Mammary epithelial cell (primary cell): ENCODE measurements at regions not wholly inside any gene's neighbourhood (a gene's known extent, or its start where the extent isn't known, plus 50 kb on each side); places are given as distances from the start of the nearest gene placed in this dataset.

Experiments
- EZH2 ChIP-seq: IDR thresholded peaks from 2 replicates; pipeline ENCODE4 v1.6.1; 2012; ENCODE audit warnings: low read length, inconsistent platforms, borderline replicate concordance
- TF ChIP-seq, protein P1 (sequence below), 2 donors: IDR thresholded peaks in 1 of 2; conservative IDR thresholded peaks in 1 of 2; 2 replicates each; pipeline ENCODE4 v1.5.1; 2011 to 2012; ENCODE audit warnings: inconsistent platforms in 2 of 2, low read length in 2 of 2, mild to moderate bottlenecking in 2 of 2, control low read depth in 1 of 2, low read depth in 1 of 2; ENCODE audit not compliant: insufficient read depth in 1 of 2; ENCODE audit errors: extremely low read depth in 1 of 2

DNA sequence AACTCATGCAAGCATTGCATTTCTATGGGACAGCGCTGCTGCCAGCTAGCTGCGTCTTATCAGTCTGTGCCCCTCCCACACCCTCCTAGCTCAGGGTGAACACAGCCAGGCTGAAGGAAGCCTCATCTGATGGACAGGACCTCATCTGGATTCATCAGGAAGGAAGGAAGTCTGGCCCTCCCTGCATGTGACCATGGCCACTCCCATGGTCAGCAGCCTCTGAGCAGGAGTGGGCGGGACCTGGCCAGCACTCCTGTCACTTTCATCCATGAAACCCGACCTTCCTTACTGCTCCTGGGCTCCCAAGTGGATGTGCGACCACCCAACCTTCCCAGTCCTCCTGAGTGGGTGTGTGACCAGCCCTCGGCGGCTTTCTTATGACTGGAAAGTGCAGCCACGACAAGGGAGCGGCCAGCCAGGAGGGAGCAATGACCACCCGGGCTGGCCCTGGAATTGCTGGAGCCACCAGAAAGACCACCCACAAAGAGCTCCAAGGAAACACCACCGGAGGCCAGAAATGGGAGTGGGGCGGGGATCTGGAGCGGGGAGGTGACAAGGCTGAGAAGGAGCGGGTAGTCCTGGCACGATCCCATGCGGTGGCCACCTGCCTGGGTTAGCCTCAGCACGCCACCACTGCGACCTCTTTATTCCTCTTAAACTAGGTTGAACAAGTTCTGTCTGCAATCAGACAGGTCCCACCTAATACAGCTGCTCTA lies 241.2 kb downstream of the TTLL2 start:
- TF ChIP-seq, protein P1, sequence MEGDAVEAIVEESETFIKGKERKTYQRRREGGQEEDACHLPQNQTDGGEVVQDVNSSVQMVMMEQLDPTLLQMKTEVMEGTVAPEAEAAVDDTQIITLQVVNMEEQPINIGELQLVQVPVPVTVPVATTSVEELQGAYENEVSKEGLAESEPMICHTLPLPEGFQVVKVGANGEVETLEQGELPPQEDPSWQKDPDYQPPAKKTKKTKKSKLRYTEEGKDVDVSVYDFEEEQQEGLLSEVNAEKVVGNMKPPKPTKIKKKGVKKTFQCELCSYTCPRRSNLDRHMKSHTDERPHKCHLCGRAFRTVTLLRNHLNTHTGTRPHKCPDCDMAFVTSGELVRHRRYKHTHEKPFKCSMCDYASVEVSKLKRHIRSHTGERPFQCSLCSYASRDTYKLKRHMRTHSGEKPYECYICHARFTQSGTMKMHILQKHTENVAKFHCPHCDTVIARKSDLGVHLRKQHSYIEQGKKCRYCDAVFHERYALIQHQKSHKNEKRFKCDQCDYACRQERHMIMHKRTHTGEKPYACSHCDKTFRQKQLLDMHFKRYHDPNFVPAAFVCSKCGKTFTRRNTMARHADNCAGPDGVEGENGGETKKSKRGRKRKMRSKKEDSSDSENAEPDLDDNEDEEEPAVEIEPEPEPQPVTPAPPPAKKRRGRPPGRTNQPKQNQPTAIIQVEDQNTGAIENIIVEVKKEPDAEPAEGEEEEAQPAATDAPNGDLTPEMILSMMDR (conservative IDR thresholded peaks at IDR 0.05 in 1 of 2, IDR thresholded peaks at IDR 0.05 in 1 of 2; ENCODE audit: extremely low read depth in 1 of 2, insufficient read depth in 1 of 2, low read depth in 1 of 2, low read length in 2 of 2), result no peak
- no peak for TF ChIP-seq EZH2
